Lung microvascular endothelial cell (primary cell): ENCODE measurements at regions not wholly inside any gene's neighbourhood (a gene's known extent, or its start where the extent isn't known, plus 50 kb on each side); places are given as distances from the start of the nearest gene placed in this dataset.
"Not testable (repeated sequence)": the region's sequence is repeated elsewhere in the genome, so short reads cannot be mapped to it uniquely, and the experiment has no call there.

ENCODE experiments used
- DNase-seq, 2 donors: peaks; one replicate each; pipeline versions ENCODE4 v3.0.0 to v3.0.0-alpha.2; 2010; ENCODE audit warnings: low read depth in 2 of 2

- not testable (repeated sequence) for DNase-seq
Measured at GRCh38 chr9:39018107-39018506, 269.9 kb downstream of the CNTNAP3 start.

- not testable (repeated sequence) for DNase-seq
Measured at GRCh38 chr9:39015178-39015577, 272.8 kb downstream of the CNTNAP3 start.

- DNase-seq = not testable (repeated sequence)
Measured at GRCh38 chr9:39014805-39015123, 273.2 kb downstream of the CNTNAP3 start.

GRCh38 chr9:39014096-39014804 is 273.7 kb downstream of the CNTNAP3 start:
- not testable (repeated sequence) for DNase-seq

GRCh38 chr9:39009743-39010142 is 278.2 kb downstream of the CNTNAP3 start:
- not testable (repeated sequence) for DNase-seq

GRCh38 chr9:39009343-39009742 is 278.6 kb downstream of the CNTNAP3 start:
- not testable (repeated sequence) for DNase-seq

- peak in 1 of 2 donors; percentile 15 for DNase-seq
Measured at GRCh38 chr9:39008907-39009306, 279.1 kb downstream of the CNTNAP3 start.

- not testable (repeated sequence) for DNase-seq
Measured at GRCh38 chr9:39005736-39006135, 282.2 kb downstream of the CNTNAP3 start.

- DNase-seq = peak in 1 of 2 donors; percentile 14
Measured at GRCh38 chr9:39001085-39001593, 281.2 kb upstream of the FAM240B start.

- DNase-seq = not testable (repeated sequence)
Measured at GRCh38 chr9:38999277-38999676, 279.3 kb upstream of the FAM240B start.

GRCh38 chr9:38993690-38994089 is 273.8 kb upstream of the FAM240B start:
- not testable (repeated sequence) for DNase-seq

- DNase-seq = not testable (repeated sequence)
Measured at GRCh38 chr9:38993156-38993555, 273.2 kb upstream of the FAM240B start.

- not testable (repeated sequence) for DNase-seq
Measured at GRCh38 chr9:38978734-38979133, 258.8 kb upstream of the FAM240B start.

GRCh38 chr9:38969480-38969879 is 249.5 kb upstream of the FAM240B start:
- DNase-seq = not testable (repeated sequence)

GRCh38 chr9:38968651-38969374 is 248.9 kb upstream of the FAM240B start:
- DNase-seq = not testable (repeated sequence)

- DNase-seq = not testable (repeated sequence)
Measured at GRCh38 chr9:38967866-38968265, 247.9 kb upstream of the FAM240B start.

- DNase-seq = not testable (repeated sequence)
Measured at GRCh38 chr9:38967285-38967684, 247.4 kb upstream of the FAM240B start.

- not testable (repeated sequence) for DNase-seq
Measured at GRCh38 chr9:38959812-38960211, 239.9 kb upstream of the FAM240B start.

- not testable (repeated sequence) for DNase-seq
Measured at GRCh38 chr9:38955837-38956236, 235.9 kb upstream of the FAM240B start.

- not testable (repeated sequence) for DNase-seq
Measured at GRCh38 chr9:38952715-38953341, 232.9 kb upstream of the FAM240B start.

GRCh38 chr9:38945929-38946570 is 226.1 kb upstream of the FAM240B start:
- DNase-seq = not testable (repeated sequence)
